ENCODE measurements at regions not wholly inside any gene's neighbourhood (a gene's known extent, or its start where the extent isn't known, plus 50 kb on each side); places are given as distances from the start of the nearest gene placed in this dataset.

GRCh38 chr3:94616833-94617232 is 554.0 kb downstream of the NSUN3 start:
- Histone ChIP-seq H3K4me1 (ENCODE audit: insufficient read depth, low read length, poor library complexity, severe bottlenecking) (no peaks in the 10 kb centered on the region), H3K36me3 (ENCODE audit: insufficient read depth, low read length, poor library complexity, severe bottlenecking) (no peaks in the 10 kb centered on the region), H3K27ac (ENCODE audit: low read depth, low read length, poor library complexity, severe bottlenecking) (no peak overlapping the region), H3K9me3 (ENCODE audit: low read depth, low read length, poor library complexity, severe bottlenecking) (peaks cover 3% of the 10 kb centered on the region), H3K4me3 (ENCODE audit: low read depth, low read length, poor library complexity, severe bottlenecking) (no peak overlapping the region), H3K27me3 (replicated peaks; ENCODE audit: insufficient read depth, low read depth, low read length, poor library complexity) (no peaks in the 10 kb centered on the region)
- POLR2A ChIA-PET (ENCODE audit: low non-redundant PET), result no interaction called here
- CTCF ChIA-PET, result no interaction called here
- TF ChIP-seq CTCF (conservative IDR thresholded peaks at IDR 0.05; ENCODE audit: low read depth, low read length) (no peak), EZH2 (IDR thresholded peaks at IDR 0.05; ENCODE audit: borderline replicate concordance, low read depth, low read length, poor library complexity, severe bottlenecking) (no peak)
- intact Hi-C loops (cut with micrococcal nuclease; ENCODE audit: unreplicated experiment), result no loop called here
- no TSS peak for BruUV-seq (replicated peaks)
- DNase-seq (ENCODE audit: low spot score), result no peak

- BruUV-seq (replicated peaks), result no TSS peak
- H3K36me3 ChIP-seq (ENCODE audit: insufficient read depth, low read length, poor library complexity, severe bottlenecking), result no peaks in the 10 kb centered on the region
- no peak overlapping the region for H3K27ac ChIP-seq (ENCODE audit: low read depth, low read length, poor library complexity, severe bottlenecking)
- no peak for DNase-seq (ENCODE audit: low spot score)
- TF ChIP-seq CTCF (conservative IDR thresholded peaks at IDR 0.05; ENCODE audit: low read depth, low read length), result no peak
- TF ChIP-seq EZH2 (IDR thresholded peaks at IDR 0.05; ENCODE audit: borderline replicate concordance, low read depth, low read length, poor library complexity, severe bottlenecking), result no peak
- no peaks in the 10 kb centered on the region for H3K27me3 ChIP-seq (replicated peaks; ENCODE audit: insufficient read depth, low read depth, low read length, poor library complexity)
- no peaks in the 10 kb centered on the region for H3K4me1 ChIP-seq (ENCODE audit: insufficient read depth, low read length, poor library complexity, severe bottlenecking)
- intact Hi-C loops (cut with micrococcal nuclease; ENCODE audit: unreplicated experiment), result no loop called here
- H3K9me3 ChIP-seq (ENCODE audit: low read depth, low read length, poor library complexity, severe bottlenecking), result peaks cover 3% of the 10 kb centered on the region
- ChIA-PET CTCF (no interaction called here), POLR2A (ENCODE audit: low non-redundant PET) (no interaction called here)
- H3K4me3 ChIP-seq (ENCODE audit: low read depth, low read length, poor library complexity, severe bottlenecking), result no peak overlapping the region
Measured at GRCh38 chr3:94617312-94617711, 554.5 kb downstream of the NSUN3 start.

GRCh38 chr3:94619643-94620042 is 556.8 kb downstream of the NSUN3 start:
- no peaks in the 10 kb centered on the region for H3K27me3 ChIP-seq (replicated peaks; ENCODE audit: insufficient read depth, low read depth, low read length, poor library complexity)
- no peak overlapping the region for H3K4me3 ChIP-seq (ENCODE audit: low read depth, low read length, poor library complexity, severe bottlenecking)
- ChIA-PET CTCF (no interaction called here), POLR2A (ENCODE audit: low non-redundant PET) (no interaction called here)
- intact Hi-C loops (cut with micrococcal nuclease; ENCODE audit: unreplicated experiment), result no loop called here
- no peak overlapping the region for H3K27ac ChIP-seq (ENCODE audit: low read depth, low read length, poor library complexity, severe bottlenecking)
- no TSS peak for BruUV-seq (replicated peaks)
- DNase-seq (ENCODE audit: low spot score), result no peak
- H3K9me3 ChIP-seq (ENCODE audit: low read depth, low read length, poor library complexity, severe bottlenecking), result peaks cover 3% of the 10 kb centered on the region
- H3K36me3 ChIP-seq (ENCODE audit: insufficient read depth, low read length, poor library complexity, severe bottlenecking), result no peaks in the 10 kb centered on the region
- TF ChIP-seq CTCF (conservative IDR thresholded peaks at IDR 0.05; ENCODE audit: low read depth, low read length) (no peak), EZH2 (IDR thresholded peaks at IDR 0.05; ENCODE audit: borderline replicate concordance, low read depth, low read length, poor library complexity, severe bottlenecking) (no peak)
- H3K4me1 ChIP-seq (ENCODE audit: insufficient read depth, low read length, poor library complexity, severe bottlenecking), result no peaks in the 10 kb centered on the region

Data from A673 (cell line).